HG02973 (cell line): ENCODE measurements at regions not wholly inside any gene's neighbourhood (a gene's known extent, or its start where the extent isn't known, plus 50 kb on each side); places are given as distances from the start of the nearest gene placed in this dataset.

ENCODE experiments used
- ATAC-seq: cut with Tn5 transposase; IDR thresholded peaks from one replicate; pipeline ENCODE4 v1.9.1; 2021; ENCODE audit warnings: moderate library complexity; ENCODE audit not compliant: unreplicated experiment

DNA sequence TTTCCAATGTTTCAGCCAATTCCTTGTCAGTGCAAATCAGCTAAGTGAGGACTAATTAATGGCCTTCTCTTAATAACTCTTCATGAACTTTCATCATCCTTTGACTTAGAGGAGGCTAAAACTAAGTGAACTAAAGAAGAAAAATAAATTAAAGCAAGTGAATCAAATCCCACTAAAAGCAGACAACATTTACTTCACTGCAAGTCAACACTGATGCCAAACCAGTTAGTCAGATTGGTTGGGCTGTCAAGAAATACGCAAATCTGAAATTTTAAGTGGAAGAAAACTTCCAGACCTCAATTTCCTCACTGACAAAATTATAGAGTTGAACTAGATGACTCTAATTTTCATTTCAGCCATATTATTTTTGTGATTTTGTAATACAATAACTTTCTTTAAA, 137.2 kb upstream of the PRLR start:
- ATAC-seq: no peak

DNA sequence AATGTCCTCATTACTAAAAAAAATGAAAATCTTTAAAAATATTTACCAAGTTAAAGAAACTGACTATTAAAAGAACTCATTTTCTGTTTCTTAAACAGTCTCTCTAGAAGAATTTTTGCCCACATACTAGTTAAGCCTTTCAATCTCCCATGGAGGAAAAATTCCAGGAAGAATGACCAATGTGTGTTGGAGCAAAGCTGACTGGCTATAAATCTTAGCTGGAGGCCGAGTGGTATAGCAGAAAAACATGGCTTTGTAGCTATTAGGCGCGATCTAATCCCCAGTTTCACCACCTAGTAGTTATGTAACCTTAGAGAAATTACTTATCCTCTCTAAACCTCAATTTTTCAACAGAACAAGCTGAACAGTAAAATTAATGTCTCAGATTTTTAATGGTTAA, 135.5 kb upstream of the PRLR start:
- ATAC-seq: no peak

DNA sequence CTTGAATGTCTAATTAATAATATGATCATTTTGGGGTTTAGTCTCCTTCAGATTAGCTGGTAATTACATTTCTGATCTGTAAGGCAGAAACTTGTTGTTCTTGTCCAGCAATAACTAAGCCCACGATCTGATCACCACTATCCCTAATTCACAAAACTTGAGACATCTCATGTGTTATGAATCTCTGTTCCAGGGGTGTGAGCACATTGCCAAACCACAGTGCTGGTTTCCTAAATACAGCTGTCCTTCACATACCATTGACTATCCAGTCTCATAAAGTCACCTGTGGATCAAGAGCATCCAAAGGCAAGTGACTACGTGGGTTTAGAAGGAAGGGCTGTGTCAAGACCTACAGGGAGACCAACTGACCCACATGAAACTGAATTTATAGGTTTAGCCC, 134.1 kb upstream of the PRLR start:
- no peak for ATAC-seq

DNA sequence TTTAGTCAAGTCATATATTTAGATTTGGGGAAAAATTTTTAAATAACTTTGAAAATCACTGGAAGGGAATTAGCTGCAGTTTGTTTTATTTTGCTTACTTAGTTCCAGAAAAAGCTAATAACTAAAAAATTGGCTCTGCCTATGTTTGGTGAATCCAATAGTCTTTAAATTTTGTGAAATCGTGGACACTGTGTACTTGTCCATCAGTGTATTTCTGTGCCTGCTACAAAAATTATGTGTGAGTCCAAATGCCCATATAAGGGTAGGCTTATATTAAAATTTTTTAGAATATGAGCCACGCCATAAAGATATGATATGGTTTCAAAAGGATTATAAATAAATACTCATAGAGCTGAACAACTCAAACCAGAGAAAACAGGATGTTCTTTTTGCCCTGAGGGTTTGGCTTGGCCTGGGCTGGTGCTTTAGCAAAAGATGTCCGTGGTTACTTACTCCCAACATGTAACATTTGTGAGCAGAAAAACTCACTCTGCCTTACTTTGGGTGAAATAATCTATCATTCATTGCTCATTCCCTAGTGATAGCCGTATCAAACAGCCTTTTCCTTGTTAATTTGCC, 133.2 kb upstream of the PRLR start:
- ATAC-seq: no peak

DNA sequence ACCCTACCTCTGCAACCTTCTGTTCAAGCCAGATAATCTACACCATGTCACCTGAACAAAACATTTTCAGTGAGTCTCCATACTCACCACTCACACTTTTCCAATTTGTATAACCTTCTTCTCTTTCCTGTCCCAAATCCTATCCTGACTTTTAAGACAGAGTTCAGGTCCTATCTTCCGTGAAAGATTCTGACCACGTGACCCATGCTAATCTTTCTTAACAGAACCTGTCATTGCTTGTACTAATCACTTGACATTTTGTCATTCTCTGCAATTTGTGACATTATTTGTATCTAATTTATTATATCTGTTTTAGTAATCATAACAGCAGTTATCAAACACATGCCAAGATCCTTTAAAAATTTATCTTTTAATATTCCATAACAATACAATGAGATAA, 132.5 kb upstream of the PRLR start:
- ATAC-seq: no peak

DNA sequence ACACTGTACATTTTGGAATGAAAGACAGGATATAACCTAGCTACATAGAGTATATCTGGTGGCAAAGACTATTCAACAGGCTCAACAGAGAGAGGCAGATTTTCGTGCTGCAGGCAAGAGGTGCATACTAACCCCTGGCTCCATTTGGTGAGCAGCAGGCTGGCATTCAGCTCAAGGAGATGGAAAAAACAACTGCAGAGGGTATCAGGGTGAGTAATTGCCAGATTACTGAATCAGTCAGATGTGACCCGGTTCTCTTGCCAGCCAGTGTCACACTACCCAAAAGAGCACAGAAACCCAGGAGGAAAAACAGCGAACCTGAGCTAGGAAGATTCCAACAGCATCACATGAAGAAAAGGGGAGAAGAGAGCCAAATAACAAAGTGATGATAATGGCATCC, 130.4 kb upstream of the PRLR start:
- no peak for ATAC-seq

DNA sequence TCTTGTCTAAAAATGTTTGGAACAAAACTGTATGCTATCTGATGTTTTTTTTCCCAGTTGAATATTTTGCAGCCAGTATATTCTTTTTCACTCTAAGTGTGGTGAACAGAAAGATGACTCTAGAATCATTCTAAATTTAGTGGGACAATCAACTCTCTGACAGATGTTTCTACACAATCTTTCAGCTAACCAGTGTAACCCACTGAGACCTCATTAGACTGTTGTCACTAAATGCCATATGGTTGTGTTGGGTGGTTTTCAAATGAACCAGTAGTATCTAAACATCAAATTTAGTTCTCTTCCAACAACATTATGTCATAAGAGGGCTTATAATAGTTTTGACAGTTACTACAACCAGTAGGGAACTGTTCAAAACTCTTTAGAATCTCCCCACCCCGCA, 129.6 kb upstream of the PRLR start:
- ATAC-seq: no peak

DNA sequence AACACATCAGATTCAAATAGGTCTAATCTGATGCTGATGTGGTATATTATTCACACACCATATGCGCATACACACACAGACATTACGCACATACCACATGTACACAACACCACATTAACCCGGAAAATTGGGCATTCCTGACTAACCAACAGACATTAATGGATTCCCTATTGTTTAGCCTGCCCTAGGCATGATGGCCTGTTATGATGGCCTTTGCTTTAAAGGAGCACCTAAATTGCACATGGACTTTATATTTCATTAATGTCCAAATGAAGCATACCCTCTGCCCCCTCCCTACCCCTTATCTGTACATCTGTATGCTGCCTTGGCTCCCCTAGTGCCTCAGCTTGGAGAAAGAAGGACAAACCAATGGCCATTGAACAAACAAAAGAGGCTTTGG, 127.7 kb upstream of the PRLR start:
- ATAC-seq: no peak

DNA sequence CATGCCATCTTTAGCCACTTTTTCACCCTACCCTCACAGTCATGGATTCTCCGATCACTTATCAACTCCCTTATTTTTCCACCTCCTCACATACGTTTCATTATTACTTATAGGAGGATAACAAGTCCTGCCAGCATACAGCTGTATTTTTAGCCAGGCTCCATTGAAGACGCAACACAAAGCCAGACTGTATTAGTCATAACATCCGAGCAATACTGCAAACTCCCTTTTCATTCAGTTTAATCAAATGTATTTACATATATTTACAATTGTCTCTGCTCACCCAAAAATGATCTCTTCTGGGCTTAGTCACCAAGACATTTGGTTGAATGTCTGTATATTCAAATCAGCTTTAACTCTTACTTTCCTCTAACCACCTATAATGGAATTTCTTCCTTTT, 126.4 kb upstream of the PRLR start:
- no peak for ATAC-seq

DNA sequence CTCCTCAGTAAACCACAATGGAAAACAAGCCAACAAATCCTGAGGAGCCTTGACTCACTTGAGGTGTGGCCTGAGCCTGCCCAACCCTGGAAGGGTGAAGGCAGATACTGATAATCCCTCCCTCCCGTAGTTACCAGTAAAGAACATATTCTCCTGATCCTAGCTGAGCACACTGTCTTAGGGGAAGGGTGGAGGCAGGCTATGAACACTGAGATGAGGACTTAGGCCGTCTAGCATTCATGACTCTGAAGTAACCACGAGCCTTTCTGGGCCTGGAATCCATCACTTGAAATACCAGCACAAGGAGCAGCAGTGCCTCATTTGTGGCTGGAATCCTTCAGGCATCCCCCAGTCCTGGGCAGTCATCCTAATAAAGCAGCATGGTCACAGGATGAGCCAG, 124.5 kb upstream of the PRLR start:
- no peak for ATAC-seq

DNA sequence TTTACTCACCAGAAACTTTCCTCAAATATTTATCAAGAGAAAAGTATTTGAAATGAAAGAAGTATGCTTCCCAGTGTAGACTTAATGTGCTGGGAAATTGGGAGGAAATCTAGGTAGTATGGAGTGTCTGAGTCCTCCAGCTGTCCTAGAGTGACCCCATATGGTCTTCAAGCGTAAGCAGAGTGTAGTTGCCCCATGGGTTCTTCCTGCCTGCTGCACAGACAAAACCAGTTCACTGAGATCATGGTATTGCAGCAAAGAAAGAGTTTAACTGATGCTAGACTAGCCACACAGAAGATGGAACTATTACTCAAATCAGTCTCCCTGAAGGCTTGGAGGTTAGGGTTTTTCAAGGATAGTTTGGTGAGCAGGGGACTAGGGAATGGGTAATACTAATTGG, 114.9 kb upstream of the PRLR start:
- no peak for ATAC-seq

DNA sequence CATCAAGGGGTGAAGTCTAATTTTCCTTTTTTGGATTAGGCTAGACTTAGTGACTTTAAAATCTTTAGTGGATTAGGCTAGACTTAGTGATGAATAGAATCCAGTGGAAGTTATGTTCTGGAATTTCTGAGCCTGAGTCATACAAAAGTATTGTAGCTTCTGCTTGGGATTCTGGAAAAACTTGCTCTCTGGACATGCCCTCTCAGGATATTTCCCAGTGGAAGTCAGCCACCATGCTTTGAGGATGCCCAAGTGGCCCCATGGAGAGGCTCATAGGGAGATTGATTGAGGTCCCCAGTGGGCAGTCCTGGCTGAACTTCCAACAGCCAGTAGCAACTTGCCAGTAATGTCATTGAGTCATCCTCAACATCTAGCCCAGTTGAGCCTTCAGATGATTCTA, 112.4 kb upstream of the PRLR start:
- no peak for ATAC-seq

DNA sequence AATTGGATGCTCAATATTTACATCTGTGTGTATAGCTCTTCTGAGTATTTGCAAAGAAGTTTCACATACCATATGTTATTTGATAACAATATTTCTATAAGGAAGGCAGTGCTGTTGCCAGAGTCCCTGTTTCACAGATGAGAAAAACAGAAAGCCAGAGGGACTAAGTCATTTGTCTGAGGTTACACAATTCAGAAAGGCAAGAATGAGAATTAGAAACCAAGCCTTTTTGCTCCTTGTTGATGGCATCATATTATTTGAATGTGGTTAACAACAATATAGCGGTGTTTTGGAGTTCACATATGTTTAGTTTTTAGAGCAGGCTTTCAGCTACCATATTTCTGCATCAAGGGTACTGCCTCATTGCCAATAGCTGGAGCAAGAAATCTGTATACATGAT, 110.9 kb upstream of the PRLR start:
- no peak for ATAC-seq

DNA sequence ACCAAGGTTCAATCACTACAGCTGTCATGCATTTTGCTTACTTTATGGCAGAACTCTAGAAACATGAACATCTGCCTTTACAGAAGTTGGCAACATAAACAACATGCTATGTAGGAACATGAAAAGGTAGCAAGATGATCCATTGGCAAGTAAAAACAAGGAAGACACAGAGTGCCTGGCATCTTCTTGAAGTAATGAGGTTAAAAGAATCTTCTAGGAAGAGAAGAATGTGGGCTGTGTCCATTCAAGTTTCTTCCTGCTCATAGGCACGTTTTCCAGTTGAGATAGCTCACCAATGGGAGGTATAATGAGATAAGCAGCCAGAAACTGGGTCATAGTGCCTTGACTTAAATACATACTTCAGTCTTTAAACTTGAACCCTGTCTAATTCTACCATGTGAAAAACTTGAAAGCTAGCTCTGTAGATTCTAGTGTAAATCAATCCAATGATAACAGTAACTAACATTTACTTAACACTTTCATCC, 109.4 kb upstream of the PRLR start:
- ATAC-seq: no peak

DNA sequence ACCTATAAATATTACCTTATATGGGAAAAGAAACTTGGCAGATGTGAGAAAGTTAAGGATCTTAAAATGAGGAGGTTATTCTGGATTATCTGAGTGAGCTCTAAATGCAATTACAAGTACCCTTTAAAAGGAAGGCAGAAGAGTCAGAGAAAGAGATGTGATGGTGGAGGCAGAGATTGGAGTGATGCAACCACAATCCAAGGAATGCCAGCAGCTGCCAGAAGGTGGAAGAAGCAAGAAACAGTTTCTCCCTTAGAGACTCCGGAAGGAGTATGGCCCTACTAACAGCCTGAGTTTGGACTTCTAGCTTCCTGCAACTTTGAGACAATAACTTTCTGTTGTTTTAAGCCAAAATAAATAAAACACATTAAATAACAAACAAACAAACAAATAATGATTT, 108.7 kb upstream of the PRLR start:
- ATAC-seq: no peak

DNA sequence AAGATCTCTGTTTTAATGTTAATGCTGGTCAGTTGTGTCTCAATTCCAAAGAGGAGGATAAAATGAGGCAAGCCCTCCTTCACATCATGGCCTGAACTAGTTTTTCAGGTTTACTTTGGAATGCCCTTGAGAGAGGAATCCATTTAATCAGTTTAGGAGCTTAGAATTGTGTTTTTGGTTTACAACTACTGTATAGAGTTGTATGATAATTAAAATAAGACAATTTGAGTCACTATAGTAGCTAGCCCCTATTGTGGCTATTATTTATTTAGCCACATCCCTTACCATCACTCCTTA, 107.8 kb upstream of the PRLR start:
- no peak for ATAC-seq

DNA sequence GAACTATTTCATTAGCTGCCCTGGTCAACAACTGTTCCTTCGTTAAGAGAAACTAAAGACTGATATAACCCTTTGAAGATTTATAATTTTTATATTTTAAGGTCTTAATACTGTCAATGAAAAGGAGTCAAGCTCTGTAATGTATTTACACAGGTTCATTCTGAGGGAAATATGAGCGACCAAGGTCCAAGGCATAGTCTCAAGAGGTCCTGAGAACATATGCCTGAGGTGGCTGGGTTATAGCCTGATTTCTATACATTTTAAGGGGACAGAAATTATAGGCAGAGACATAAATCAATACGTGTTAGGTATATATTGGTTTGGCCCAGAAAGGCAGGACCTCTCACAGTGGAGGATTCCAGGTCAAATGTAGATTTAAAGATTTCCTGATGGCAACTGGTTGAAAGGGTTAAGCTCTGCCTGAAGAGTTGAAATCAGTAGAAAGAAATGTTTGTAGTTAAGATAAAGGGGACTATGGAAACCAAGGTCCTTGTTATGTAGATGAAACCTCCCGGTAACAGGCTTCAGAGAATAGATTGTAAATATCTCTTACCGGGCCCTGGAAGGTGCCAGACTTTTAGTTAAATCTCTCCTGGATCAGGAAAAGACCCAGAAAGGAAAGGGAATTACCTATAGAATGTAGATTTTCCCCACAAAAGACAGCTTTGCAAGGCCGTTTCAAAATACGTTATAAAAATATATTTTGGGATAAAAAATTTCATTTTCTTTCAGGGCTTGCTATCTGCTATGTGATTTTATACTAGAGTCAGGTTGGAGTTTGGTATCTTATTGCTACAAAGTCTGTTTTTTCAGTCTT, 107.3 kb upstream of the PRLR start:
- ATAC-seq: no peak

DNA sequence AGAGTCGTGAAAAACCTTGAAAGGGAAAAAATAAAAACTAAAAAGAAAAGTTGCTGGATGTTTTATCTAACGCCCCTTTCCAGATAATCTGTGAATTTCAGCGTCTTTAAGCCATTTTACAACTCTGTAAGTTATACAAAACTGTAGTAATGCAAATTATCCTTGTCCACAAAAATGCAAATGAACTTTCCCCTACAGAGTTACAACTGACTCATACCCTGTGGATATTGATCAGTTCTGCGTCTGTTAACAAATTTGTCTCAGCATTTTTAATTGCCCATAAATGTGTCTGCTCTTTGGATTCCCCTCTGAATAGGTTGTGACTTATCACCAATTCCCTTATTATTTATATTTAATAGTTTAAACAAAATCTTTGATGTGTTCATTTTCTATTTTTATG, 105.9 kb upstream of the PRLR start:
- no peak for ATAC-seq

DNA sequence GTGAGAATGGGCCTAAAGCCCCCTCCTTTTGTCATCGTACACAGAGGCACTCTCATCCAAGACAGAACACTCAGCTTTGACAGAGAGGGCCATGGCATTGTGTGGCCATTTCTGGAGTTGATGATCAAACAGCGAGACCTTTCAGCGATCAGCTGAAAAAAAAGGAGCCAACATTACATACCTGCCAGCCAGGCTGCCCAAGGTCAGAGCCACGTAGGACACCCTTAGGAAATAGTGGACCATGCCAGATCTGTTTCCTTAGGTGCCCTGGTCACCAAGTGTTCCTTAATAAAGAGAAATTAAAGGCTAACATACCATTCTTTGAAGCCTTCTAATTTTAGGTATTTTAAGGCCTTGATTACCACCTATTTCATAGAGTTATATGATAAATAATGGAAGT, 105.5 kb upstream of the PRLR start:
- no peak for ATAC-seq

DNA sequence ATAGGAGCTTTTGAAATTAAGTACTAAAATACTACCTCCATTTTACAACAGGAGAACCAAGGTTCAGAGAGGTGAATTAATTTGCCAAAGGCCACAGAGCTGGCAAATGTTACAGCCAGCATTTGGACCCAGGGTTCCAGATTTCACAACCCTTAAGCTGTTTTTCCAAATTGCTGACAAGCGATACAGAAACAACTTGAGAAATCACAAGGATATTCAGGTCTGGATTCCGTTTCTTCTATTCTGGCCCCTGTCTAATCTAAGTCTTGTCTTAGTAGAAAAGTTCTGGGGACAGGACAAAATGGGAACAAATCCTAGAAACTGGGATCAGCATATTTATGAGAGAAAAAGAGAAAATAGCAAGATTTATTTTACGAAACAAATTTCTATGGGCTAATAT, 103.1 kb upstream of the PRLR start:
- ATAC-seq: no peak

DNA sequence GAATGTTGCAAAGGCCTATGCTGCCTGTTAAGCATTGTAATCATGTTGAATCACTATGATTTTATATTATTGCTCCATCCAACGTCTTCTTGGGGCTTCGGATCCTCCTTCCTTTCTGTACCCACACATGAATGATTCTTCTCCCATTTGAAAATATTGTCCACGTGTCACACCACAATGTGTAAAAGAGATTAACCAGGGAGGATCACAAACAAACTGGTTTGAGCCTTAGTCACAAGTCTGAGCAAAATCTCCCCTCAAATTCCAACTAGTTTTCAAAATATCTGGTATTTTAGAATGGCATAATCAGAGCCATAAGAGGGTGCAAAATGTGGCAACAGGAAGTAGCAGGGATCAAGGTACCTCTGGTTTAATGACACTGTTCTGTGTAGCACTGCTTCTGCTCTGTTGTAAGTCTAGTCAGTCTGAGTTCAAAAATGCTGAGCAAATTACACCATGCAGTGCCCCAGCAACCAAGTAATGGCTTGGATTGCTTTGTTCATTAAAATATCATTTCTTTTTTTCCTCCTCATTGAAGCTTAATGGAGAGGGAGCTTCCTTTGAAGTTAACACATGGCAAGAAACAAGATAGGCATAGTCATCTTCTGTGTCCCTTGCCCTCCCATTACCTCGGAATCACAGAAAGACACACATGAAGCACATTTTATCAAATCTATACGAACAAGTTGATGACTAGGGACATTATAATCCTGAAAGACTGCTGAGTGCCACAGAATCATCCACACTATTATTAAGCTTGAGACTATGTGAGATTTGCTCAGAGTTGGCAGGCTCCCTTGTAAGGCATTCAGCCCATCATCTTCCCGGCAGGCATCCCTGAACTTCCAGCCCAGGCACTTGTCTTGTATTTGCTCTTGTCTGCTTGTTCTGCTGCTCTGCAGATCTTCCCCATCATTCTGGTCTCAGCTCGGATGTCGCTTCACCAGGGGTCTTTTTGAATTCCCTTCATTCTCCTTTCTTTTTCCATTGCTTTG, 102.0 kb upstream of the PRLR start:
- ATAC-seq: no peak

DNA sequence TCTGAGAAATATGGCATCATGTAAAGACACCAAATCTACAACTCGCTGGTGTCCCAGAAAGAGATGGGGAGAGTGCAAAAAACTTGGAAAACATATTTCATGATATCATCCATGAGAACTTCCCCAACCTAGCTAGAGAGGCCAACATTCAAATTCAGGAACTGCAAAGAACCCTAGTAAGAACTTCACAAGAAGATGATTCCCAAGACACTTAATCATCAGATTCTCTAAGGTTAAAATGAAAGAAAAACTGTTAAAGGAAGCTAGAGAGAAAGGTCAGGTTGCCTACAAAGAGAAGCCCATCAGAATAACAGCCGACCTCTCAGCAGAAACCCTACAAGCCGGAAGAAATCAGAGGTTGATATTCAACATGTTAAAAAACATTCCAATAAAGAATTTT, 95.5 kb upstream of the PRLR start:
- ATAC-seq: no peak
